Neural progenitor cell (in vitro differentiated cells): ENCODE measurements at regions not wholly inside any gene's neighbourhood (a gene's known extent, or its start where the extent isn't known, plus 50 kb on each side); places are given as distances from the start of the nearest gene placed in this dataset.

ENCODE experiments used
- EZH2 ChIP-seq: fragments of 200-600 bp; sonication (generic); IDR thresholded peaks from 2 replicates; pipeline ENCODE4 v1.6.1; 2017; ENCODE audit warnings: antibody characterized with exemption, mild to moderate bottlenecking, moderate library complexity
- EZH2phosphoT487 ChIP-seq: fragments of 200-600 bp; sonication (generic); IDR thresholded peaks from 2 replicates; pipeline ENCODE4 v1.6.1; 2017; ENCODE audit warnings: antibody characterized with exemption
- TF ChIP-seq, protein P1 (sequence below): fragments of 200-600 bp; sonication (generic); IDR thresholded peaks from 2 replicates; pipeline ENCODE4 v1.5.1; 2017; ENCODE audit warnings: antibody characterized with exemption, mild to moderate bottlenecking

DNA sequence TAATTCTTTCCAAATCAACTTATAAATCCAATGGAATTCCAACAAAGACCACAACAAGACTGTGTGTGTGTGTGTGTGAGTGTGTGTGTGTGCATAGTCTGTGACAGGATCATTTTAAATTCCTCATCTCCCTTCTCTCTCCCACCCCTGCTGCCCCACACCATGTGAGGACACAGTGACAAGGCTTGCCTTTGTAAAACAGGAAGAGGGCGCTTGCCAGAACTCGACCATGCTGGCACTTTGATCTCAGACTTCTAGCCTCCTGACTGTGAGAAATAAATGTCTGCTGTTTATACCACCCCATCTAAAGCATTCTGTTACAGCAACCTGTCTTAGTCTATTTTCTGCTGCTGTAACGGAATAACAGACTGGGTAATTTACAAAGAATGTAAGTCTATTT, 99.1 kb downstream of the NSMCE3 start:
- TF ChIP-seq, protein P1, sequence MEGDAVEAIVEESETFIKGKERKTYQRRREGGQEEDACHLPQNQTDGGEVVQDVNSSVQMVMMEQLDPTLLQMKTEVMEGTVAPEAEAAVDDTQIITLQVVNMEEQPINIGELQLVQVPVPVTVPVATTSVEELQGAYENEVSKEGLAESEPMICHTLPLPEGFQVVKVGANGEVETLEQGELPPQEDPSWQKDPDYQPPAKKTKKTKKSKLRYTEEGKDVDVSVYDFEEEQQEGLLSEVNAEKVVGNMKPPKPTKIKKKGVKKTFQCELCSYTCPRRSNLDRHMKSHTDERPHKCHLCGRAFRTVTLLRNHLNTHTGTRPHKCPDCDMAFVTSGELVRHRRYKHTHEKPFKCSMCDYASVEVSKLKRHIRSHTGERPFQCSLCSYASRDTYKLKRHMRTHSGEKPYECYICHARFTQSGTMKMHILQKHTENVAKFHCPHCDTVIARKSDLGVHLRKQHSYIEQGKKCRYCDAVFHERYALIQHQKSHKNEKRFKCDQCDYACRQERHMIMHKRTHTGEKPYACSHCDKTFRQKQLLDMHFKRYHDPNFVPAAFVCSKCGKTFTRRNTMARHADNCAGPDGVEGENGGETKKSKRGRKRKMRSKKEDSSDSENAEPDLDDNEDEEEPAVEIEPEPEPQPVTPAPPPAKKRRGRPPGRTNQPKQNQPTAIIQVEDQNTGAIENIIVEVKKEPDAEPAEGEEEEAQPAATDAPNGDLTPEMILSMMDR, result no peak
- TF ChIP-seq EZH2, result no peak
- no peak for TF ChIP-seq EZH2phosphoT487
